LNCAP (cell line): ENCODE measurements at regions not wholly inside any gene's neighbourhood (a gene's known extent, or its start where the extent isn't known, plus 50 kb on each side); places are given as distances from the start of the nearest gene placed in this dataset.

Experiments used
- TF ChIP-seq, protein P1 (sequence below): fragments of 450-650 bp; IDR thresholded peaks from 2 replicates; pipeline ENCODE4 v1.5.1; 2017; ENCODE audit warnings: mild to moderate bottlenecking

DNA sequence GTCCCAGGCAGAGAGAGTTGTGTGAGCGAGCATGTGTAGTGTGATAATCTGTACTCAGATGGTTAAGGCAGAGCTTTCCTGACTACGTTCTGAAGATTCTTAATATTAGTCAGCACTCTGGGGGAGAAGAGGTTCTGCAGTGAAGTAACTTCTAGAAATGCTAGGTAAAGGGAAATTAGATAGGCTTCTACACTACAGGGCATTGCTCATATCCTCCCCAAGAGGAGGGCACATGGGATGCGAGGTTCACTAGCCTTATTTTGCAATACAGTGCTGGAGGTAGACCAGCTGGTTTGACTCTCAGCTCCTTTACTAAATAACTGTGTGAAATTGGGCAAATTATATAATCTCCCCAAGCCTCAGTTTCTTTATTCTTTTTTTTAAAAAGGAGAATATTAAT is 300.3 kb upstream of the PDZRN3 start:
- TF ChIP-seq, protein P1, sequence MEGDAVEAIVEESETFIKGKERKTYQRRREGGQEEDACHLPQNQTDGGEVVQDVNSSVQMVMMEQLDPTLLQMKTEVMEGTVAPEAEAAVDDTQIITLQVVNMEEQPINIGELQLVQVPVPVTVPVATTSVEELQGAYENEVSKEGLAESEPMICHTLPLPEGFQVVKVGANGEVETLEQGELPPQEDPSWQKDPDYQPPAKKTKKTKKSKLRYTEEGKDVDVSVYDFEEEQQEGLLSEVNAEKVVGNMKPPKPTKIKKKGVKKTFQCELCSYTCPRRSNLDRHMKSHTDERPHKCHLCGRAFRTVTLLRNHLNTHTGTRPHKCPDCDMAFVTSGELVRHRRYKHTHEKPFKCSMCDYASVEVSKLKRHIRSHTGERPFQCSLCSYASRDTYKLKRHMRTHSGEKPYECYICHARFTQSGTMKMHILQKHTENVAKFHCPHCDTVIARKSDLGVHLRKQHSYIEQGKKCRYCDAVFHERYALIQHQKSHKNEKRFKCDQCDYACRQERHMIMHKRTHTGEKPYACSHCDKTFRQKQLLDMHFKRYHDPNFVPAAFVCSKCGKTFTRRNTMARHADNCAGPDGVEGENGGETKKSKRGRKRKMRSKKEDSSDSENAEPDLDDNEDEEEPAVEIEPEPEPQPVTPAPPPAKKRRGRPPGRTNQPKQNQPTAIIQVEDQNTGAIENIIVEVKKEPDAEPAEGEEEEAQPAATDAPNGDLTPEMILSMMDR = no peak

- TF ChIP-seq, protein P1 = no peak
Measured at GRCh38 chr3:73924048-73924447, 299.3 kb upstream of the PDZRN3 start.

- TF ChIP-seq, protein P1 = no peak
Measured at GRCh38 chr3:73917643-73918042, 292.9 kb upstream of the PDZRN3 start.

- TF ChIP-seq, protein P1 = no peak
Measured at GRCh38 chr3:73915886-73916285, 291.1 kb upstream of the PDZRN3 start.

- TF ChIP-seq, protein P1 = no peak
Measured at GRCh38 chr3:73908218-73908617, 283.5 kb upstream of the PDZRN3 start.

GRCh38 chr3:73901686-73902085 is 276.9 kb upstream of the PDZRN3 start:
- TF ChIP-seq, protein P1 = no peak

DNA sequence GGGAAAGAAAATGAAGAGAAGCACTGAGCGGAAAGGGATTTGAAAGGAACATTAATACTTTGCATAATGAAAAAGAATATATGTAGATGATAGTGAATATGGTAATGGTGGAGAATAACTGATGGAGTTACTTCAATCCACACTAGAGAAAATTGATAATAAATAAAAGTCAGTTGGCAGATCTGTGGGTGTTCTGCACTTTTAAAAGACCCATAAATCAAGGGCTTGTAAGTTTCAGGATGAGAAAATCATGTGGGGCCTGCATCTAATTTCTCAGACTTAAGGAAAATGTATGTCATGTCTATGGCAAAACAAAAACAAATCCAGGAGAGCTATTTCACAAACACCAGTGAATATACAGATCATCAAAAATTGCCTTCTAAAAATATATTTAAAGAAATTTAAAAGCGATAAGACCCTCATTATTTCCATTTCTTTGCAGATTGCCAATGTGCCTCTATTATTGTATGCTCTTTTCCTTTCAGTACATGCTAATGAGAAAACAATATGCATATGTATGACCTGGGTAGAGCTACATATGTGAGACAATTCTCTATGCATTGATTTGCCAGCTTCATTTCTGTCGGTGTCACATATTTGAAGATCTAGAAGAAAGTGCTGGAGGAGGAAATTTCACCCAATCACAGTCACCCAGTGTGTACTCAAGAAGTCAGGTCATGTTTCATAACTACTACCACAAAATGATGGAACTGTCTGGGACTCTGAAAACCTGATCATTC is 269.9 kb upstream of the PDZRN3 start:
- TF ChIP-seq, protein P1 = no peak

- TF ChIP-seq, protein P1 = no peak
Measured at GRCh38 chr3:73893089-73893488, 268.3 kb upstream of the PDZRN3 start.
